ENCODE measurements at regions not wholly inside any gene's neighbourhood (a gene's known extent, or its start where the extent isn't known, plus 50 kb on each side); places are given as distances from the start of the nearest gene placed in this dataset.

DNA sequence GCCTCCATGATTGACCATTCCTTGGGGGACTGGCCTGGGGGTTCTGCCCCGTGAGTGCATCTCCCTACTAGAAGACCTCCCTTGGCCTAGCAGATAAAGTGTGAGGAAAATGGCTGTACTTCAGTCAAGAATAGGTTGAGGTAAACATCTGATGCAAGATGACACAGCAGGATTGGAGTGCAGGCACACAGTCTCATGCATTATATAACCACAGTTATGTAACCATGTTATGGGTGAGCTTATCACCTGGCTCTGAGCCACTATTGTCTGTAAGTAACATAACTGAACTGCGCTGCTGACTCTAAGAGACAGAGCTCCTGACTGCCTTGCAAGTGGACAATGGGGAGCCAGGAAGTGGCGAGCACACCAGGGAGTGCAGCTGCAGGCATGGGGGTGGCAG is 378.7 kb upstream of the ANO5 start:
- Histone ChIP-seq H3K4me1 (no peaks in the 10 kb centered on the region), H3K4me3 (no peak overlapping the region), H3K36me3 (no peaks in the 10 kb centered on the region), H3K27ac (no peak overlapping the region), H3K27me3 (no peaks in the 10 kb centered on the region), H3K9me3 (peaks cover 0 to 4% of the 10 kb centered on the region in 2 donors)
- intact Hi-C loops (cut with DNase I): no loop called here
- TF ChIP-seq, protein P1, sequence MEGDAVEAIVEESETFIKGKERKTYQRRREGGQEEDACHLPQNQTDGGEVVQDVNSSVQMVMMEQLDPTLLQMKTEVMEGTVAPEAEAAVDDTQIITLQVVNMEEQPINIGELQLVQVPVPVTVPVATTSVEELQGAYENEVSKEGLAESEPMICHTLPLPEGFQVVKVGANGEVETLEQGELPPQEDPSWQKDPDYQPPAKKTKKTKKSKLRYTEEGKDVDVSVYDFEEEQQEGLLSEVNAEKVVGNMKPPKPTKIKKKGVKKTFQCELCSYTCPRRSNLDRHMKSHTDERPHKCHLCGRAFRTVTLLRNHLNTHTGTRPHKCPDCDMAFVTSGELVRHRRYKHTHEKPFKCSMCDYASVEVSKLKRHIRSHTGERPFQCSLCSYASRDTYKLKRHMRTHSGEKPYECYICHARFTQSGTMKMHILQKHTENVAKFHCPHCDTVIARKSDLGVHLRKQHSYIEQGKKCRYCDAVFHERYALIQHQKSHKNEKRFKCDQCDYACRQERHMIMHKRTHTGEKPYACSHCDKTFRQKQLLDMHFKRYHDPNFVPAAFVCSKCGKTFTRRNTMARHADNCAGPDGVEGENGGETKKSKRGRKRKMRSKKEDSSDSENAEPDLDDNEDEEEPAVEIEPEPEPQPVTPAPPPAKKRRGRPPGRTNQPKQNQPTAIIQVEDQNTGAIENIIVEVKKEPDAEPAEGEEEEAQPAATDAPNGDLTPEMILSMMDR (IDR thresholded peaks at IDR 0.05): no peak
- ATAC-seq (no peak), DNase-seq (peak in 1 of 4 donors; percentile 1)

DNA sequence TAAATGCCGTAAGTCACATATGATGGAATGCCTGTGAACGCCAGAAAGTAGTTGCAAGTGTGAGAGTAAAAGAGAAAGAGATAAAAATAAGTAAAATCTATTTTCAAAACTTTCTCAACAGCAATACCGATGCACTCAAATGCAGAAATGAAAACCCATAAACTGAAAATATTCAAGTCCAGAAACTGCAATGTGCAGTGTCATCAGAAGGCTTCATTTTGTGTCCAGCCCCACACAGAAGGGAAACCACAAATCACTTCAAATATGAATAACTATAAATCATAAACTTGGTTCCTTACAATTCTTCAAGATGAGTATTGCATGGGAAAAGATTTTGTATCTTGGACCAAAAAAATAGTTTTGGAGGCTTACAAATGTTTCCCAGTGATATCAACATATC is 375.2 kb upstream of the ANO5 start:
- H3K9me3 ChIP-seq: no peaks in the 10 kb centered on the region
- no peaks in the 10 kb centered on the region for H3K27me3 ChIP-seq
- H3K4me1 ChIP-seq: no peaks in the 10 kb centered on the region
- TF ChIP-seq, protein P1 (IDR thresholded peaks at IDR 0.05): no peak
- DNase-seq: no peak
- ATAC-seq: no peak
- no peak overlapping the region for H3K4me3 ChIP-seq
- no peaks in the 10 kb centered on the region for H3K36me3 ChIP-seq
- intact Hi-C loops (cut with DNase I): no loop called here
- H3K27ac ChIP-seq: no peak overlapping the region

GRCh38 chr11:21820176-21820575 is 372.7 kb upstream of the ANO5 start:
- TF ChIP-seq, protein P1 (IDR thresholded peaks at IDR 0.05): no peak
- no peak overlapping the region for H3K27ac ChIP-seq
- ATAC-seq (no peak), DNase-seq (no peak)
- no peaks in the 10 kb centered on the region for H3K9me3 ChIP-seq
- no peaks in the 10 kb centered on the region for H3K4me1 ChIP-seq
- intact Hi-C loops (cut with DNase I): no loop called here
- H3K4me3 ChIP-seq: no peak overlapping the region
- H3K27me3 ChIP-seq: no peaks in the 10 kb centered on the region
- no peaks in the 10 kb centered on the region for H3K36me3 ChIP-seq

- intact Hi-C loops (cut with DNase I): no loop called here
- DNase-seq (no peak), ATAC-seq (no peak)
- TF ChIP-seq, protein P1 (IDR thresholded peaks at IDR 0.05): no peak
- no peak overlapping the region for H3K4me3 ChIP-seq
- H3K4me1 ChIP-seq: no peaks in the 10 kb centered on the region
- no peaks in the 10 kb centered on the region for H3K27me3 ChIP-seq
- no peaks in the 10 kb centered on the region for H3K36me3 ChIP-seq
- no peaks in the 10 kb centered on the region for H3K9me3 ChIP-seq
- no peak overlapping the region for H3K27ac ChIP-seq
Observed at GRCh38 chr11:21825127-21825526, 367.8 kb upstream of the ANO5 start.

DNA sequence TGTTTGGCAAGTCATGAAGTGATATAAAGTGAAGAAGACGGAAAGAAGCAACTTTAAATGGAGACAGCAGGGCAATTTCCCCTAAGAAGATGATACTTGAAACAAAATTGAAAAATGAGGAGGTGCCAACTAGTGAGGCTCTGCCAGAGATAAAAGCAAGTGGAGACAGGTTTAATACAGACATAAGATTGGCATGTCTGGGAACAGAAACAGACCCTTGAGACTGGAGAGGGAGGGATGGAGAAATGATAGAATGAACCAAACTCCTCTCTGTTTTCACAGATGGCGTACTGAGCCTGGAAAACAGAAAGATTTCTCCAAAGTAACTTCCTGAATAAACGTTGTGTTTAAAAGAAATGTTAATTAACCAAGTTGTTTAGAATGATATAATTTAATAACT is 354.5 kb upstream of the ANO5 start:
- TF ChIP-seq, protein P1 (IDR thresholded peaks at IDR 0.05): no peak
- no peak for DNase-seq
- H3K27me3 ChIP-seq: no peaks in the 10 kb centered on the region
- no peak overlapping the region for H3K27ac ChIP-seq
- no peaks in the 10 kb centered on the region for H3K9me3 ChIP-seq
- no peak overlapping the region for H3K4me3 ChIP-seq
- H3K36me3 ChIP-seq: no peaks in the 10 kb centered on the region
- intact Hi-C loops (cut with DNase I): no loop called here
- H3K4me1 ChIP-seq: no peaks in the 10 kb centered on the region
- no peak for ATAC-seq
